HepG2 (cell line): ENCODE measurements at regions not wholly inside any gene's neighbourhood (a gene's known extent, or its start where the extent isn't known, plus 50 kb on each side); places are given as distances from the start of the nearest gene placed in this dataset.

Source experiments
- ATAC-seq: fragments of 200-7000 bp; cut with Tn5 transposase; 3 replicates; pipeline ENCODE4 v1.9.1; 2020; ENCODE audit warnings: mild to moderate bottlenecking, moderate library complexity
- BruUV-seq: library from RNA; stranded (reverse); fragments of 400-500 nt; replicated peaks from 2 replicates; lab custom pipeline; 2021; lab: Mats Ljungman, UMichigan
- CTCF ChIA-PET: fragments of 300-600 bp; formaldehyde crosslinking; extraction: SDS; loops from one replicate; lab custom pipeline; 2021; ENCODE audit warnings: low total read pairs, inconsistent platforms, low intra/inter-chr PET ratio; lab: Yijun Ruan, JAX
- POLR2A ChIA-PET: fragments of 350-600 bp; sonication (Branson Sonifier 250); formaldehyde crosslinking; loops from one replicate; lab custom pipeline; 2020; ENCODE audit warnings: antibody characterized with exemption, inconsistent platforms; lab: Yijun Ruan, JAX
- DNase-seq: peaks from one replicate; pipeline ENCODE4 v3.0.0-alpha.2; 2015; ENCODE audit warnings: low spot score
- FAIRE-seq: peaks from 3 replicates; lab custom pipeline; 2011; peaks lifted over from hg19 to GRCh38; lab: Jason Lieb, UNC
- H2AFZ ChIP-seq: one replicate; pipeline ENCODE4 v1.6.1; 2011; ENCODE audit warnings: low read length, inconsistent platforms
- H3K27ac ChIP-seq: fragments of 300-600 bp; 3 replicates; pipeline ENCODE4 v1.8.0; 2011; ENCODE audit warnings: mixed run types, mild to moderate bottlenecking, mixed read lengths, low read length, inconsistent platforms; ENCODE audit not compliant: insufficient read depth; ENCODE audit errors: extremely low read length
- H3K27me3 ChIP-seq, 2 experiments: fragments of 200-600 bp in 1 of 2; 2 replicates in 1 of 2; 3 replicates in 1 of 2; pipeline versions ENCODE4 v1.6.0 to v1.8.0; 2011; ENCODE audit warnings: low read length in 2 of 2, mild to moderate bottlenecking in 2 of 2, moderate library complexity in 2 of 2, inconsistent platforms in 1 of 2; ENCODE audit not compliant: insufficient read depth in 2 of 2, control insufficient read depth in 1 of 2
- H3K36me3 ChIP-seq, 2 experiments: fragments of 200-600 bp in 1 of 2; replicated peaks in 1 of 2; 2 replicates in 1 of 2; 3 replicates in 1 of 2; pipeline versions ENCODE4 v1.5.1 to v1.8.0; 2011; ENCODE audit warnings: low read length in 2 of 2, inconsistent platforms in 1 of 2; ENCODE audit not compliant: insufficient read depth in 2 of 2, control insufficient read depth in 1 of 2
- H3K4me1 ChIP-seq: 2 replicates; pipeline ENCODE4 v1.5.1; 2012; ENCODE audit warnings: low read length, inconsistent platforms; ENCODE audit not compliant: insufficient read depth
- H3K4me2 ChIP-seq: 2 replicates; pipeline ENCODE4 v1.6.0; 2011; ENCODE audit warnings: low read depth, low read length, inconsistent platforms
- H3K4me3 ChIP-seq, 3 experiments: fragments of 200-600 bp in 1 of 3; sonication (generic), shearing (Covaris generic) in 1 of 3; replicated peaks in 1 of 3; 2 replicates each; pipeline ENCODE4 v1.5.1; 2011 to 2016; ENCODE audit warnings: low read length in 3 of 3, inconsistent platforms in 2 of 3, low read depth in 2 of 3, mild to moderate bottlenecking in 2 of 3, control low read depth in 1 of 3, mixed read lengths in 1 of 3; ENCODE audit not compliant: insufficient read depth in 1 of 3
- H3K79me2 ChIP-seq: one replicate; pipeline ENCODE4 v1.6.1; 2011; ENCODE audit warnings: low read length, inconsistent platforms; ENCODE audit not compliant: insufficient read depth
- H3K9ac ChIP-seq: 2 replicates; pipeline ENCODE4 v1.6.0; 2011; ENCODE audit warnings: mild to moderate bottlenecking, low read depth, low read length, inconsistent platforms; ENCODE audit not compliant: insufficient read depth
- H3K9me3 ChIP-seq: 2 replicates; pipeline ENCODE4 v1.5.1; 2012; ENCODE audit warnings: mild to moderate bottlenecking, low read length
- H4K20me1 ChIP-seq: 2 replicates; pipeline ENCODE4 v1.6.0; 2011; ENCODE audit warnings: inconsistent platforms, mild to moderate bottlenecking, low read length, moderate library complexity; ENCODE audit not compliant: insufficient read depth
- ATF7 ChIP-seq, 2 experiments: fragments of 450-650 bp in 1 of 2; sonication (generic) in 1 of 2; formaldehyde crosslinking in 1 of 2; IDR thresholded peaks; 2 replicates each; pipeline versions ENCODE4 v1.4.0 to v1.6.1; 2016 to 2020; ENCODE audit warnings: antibody characterized with exemption in 1 of 2, mild to moderate bottlenecking in 1 of 2, missing genetic modification reagents in 1 of 2
- CAMTA2 ChIP-seq: sonication (generic); formaldehyde crosslinking; IDR thresholded peaks from 2 replicates; pipeline ENCODE4 v1.4.0; 2020; ENCODE audit warnings: mild to moderate bottlenecking, missing genetic modification reagents, borderline replicate concordance
- MBD4 ChIP-seq: IDR thresholded peaks from 2 replicates; pipeline ENCODE4 v1.6.1; 2012; ENCODE audit warnings: low read length, inconsistent platforms, borderline replicate concordance
- MXD4 ChIP-seq: IDR thresholded peaks from 2 replicates; pipeline ENCODE4 v1.6.1; 2016; ENCODE audit warnings: mild to moderate bottlenecking, missing biosample characterization, missing genetic modification reagents
- MYNN ChIP-seq: sonication (generic); formaldehyde crosslinking; IDR thresholded peaks from 2 replicates; pipeline ENCODE4 v1.4.0; 2020; ENCODE audit warnings: mild to moderate bottlenecking, low read depth, missing genetic modification reagents
- SMAD9 ChIP-seq: sonication (generic); formaldehyde crosslinking; IDR thresholded peaks from 2 replicates; pipeline ENCODE4 v1.5.1; 2020; ENCODE audit warnings: mild to moderate bottlenecking, missing genetic modification reagents
- STAG1 ChIP-seq: sonication (generic); formaldehyde crosslinking; IDR thresholded peaks from 2 replicates; pipeline ENCODE4 v1.4.0; 2020; ENCODE audit warnings: missing genetic modification reagents
- THYN1 ChIP-seq: sonication (generic); formaldehyde crosslinking; IDR thresholded peaks from 2 replicates; pipeline ENCODE4 v1.8.1; 2023; ENCODE audit warnings: low read depth, mild to moderate bottlenecking, moderate library complexity, missing genetic modification reagents, borderline replicate concordance
- ZBTB26 ChIP-seq: IDR thresholded peaks from 2 replicates; pipeline ENCODE4 v1.6.1; 2016; ENCODE audit warnings: missing compliant biosample characterization, missing genetic modification reagents, borderline replicate concordance
- ZKSCAN1 ChIP-seq: fragments of 150-350 bp; IDR thresholded peaks from 2 replicates; pipeline ENCODE4 v1.6.1; 2014; ENCODE audit warnings: low read length
- ZNF235 ChIP-seq: sonication (generic); formaldehyde crosslinking; IDR thresholded peaks from 2 replicates; pipeline ENCODE4 v1.8.1; 2023; ENCODE audit warnings: mild to moderate bottlenecking, missing genetic modification reagents, borderline replicate concordance
- ZNF326 ChIP-seq: sonication (generic); formaldehyde crosslinking; IDR thresholded peaks from 2 replicates; pipeline ENCODE4 v1.4.0; 2020; ENCODE audit warnings: missing genetic modification reagents, borderline replicate concordance
- ZNF451 ChIP-seq: sonication (generic); formaldehyde crosslinking; IDR thresholded peaks from 2 replicates; pipeline ENCODE4 v1.5.0; 2020; ENCODE audit warnings: mild to moderate bottlenecking, missing genetic modification reagents
- ZNF552 ChIP-seq: sonication (generic); formaldehyde crosslinking; IDR thresholded peaks from 2 replicates; pipeline ENCODE4 v1.9.0; 2022; ENCODE audit warnings: missing genetic modification reagents, mild to moderate bottlenecking, borderline replicate concordance
- WGBS: methylation state at CpG from one replicate; pipeline ENCODE4 v1.1.6; 2017; ENCODE audit warnings: low lambda C conversion rate; 5-methylcytosine and 5-hydroxymethylcytosine counted together
- in situ Hi-C: cut with HindIII; loops from 2 replicates; pipeline ENCODE4 v1.10.0; 2017; ENCODE audit warnings: low pct_unique_long_range_greater_than_20kb; ENCODE audit not compliant: extremely low pct_ligation_motif_present
- intact Hi-C: fragments of 100-400 bp; cut with micrococcal nuclease; formaldehyde crosslinking; loops from one replicate; pipeline ENCODE4 v1.10.0; 2022; ENCODE audit not compliant: unreplicated experiment
- TF ChIP-seq, protein P1 (sequence below): sonication (generic); formaldehyde crosslinking; IDR thresholded peaks from 2 replicates; pipeline ENCODE4 v1.9.0; 2021; ENCODE audit warnings: mild to moderate bottlenecking, missing genetic modification reagents
- TF ChIP-seq, protein P2 (sequence below): sonication (generic); formaldehyde crosslinking; IDR thresholded peaks from 2 replicates; pipeline ENCODE4 v1.4.0; 2020; ENCODE audit warnings: missing genetic modification reagents; ENCODE audit errors: not compliant biosample characterization

- no TSS peak for BruUV-seq
- CTCF ChIA-PET: no interaction called here
- in situ Hi-C loops (no loop called here), intact Hi-C loops (no loop called here)
- WGBS: 8% methylated on average over 1 of the region's 1 CpG
- no peak for DNase-seq
- no peak for FAIRE-seq
- POLR2A ChIA-PET: no interaction called here
- no peaks in the 10 kb centered on the region for H3K27me3 ChIP-seq
- H3K9me3 ChIP-seq: no peaks in the 10 kb centered on the region
- no peaks in the 10 kb centered on the region for H3K79me2 ChIP-seq
- no peak for ATAC-seq
- H3K9ac ChIP-seq: no peak overlapping the region
- H3K4me3 ChIP-seq: no peak overlapping the region
- no peak overlapping the region for H2AFZ ChIP-seq
- no peak overlapping the region for H3K27ac ChIP-seq
- H3K4me2 ChIP-seq: no peak overlapping the region
- no peaks in the 10 kb centered on the region for H3K36me3 ChIP-seq
- H3K4me1 ChIP-seq: no peaks in the 10 kb centered on the region
- H4K20me1 ChIP-seq: no peaks in the 10 kb centered on the region
- TF ChIP-seq, protein P1, sequence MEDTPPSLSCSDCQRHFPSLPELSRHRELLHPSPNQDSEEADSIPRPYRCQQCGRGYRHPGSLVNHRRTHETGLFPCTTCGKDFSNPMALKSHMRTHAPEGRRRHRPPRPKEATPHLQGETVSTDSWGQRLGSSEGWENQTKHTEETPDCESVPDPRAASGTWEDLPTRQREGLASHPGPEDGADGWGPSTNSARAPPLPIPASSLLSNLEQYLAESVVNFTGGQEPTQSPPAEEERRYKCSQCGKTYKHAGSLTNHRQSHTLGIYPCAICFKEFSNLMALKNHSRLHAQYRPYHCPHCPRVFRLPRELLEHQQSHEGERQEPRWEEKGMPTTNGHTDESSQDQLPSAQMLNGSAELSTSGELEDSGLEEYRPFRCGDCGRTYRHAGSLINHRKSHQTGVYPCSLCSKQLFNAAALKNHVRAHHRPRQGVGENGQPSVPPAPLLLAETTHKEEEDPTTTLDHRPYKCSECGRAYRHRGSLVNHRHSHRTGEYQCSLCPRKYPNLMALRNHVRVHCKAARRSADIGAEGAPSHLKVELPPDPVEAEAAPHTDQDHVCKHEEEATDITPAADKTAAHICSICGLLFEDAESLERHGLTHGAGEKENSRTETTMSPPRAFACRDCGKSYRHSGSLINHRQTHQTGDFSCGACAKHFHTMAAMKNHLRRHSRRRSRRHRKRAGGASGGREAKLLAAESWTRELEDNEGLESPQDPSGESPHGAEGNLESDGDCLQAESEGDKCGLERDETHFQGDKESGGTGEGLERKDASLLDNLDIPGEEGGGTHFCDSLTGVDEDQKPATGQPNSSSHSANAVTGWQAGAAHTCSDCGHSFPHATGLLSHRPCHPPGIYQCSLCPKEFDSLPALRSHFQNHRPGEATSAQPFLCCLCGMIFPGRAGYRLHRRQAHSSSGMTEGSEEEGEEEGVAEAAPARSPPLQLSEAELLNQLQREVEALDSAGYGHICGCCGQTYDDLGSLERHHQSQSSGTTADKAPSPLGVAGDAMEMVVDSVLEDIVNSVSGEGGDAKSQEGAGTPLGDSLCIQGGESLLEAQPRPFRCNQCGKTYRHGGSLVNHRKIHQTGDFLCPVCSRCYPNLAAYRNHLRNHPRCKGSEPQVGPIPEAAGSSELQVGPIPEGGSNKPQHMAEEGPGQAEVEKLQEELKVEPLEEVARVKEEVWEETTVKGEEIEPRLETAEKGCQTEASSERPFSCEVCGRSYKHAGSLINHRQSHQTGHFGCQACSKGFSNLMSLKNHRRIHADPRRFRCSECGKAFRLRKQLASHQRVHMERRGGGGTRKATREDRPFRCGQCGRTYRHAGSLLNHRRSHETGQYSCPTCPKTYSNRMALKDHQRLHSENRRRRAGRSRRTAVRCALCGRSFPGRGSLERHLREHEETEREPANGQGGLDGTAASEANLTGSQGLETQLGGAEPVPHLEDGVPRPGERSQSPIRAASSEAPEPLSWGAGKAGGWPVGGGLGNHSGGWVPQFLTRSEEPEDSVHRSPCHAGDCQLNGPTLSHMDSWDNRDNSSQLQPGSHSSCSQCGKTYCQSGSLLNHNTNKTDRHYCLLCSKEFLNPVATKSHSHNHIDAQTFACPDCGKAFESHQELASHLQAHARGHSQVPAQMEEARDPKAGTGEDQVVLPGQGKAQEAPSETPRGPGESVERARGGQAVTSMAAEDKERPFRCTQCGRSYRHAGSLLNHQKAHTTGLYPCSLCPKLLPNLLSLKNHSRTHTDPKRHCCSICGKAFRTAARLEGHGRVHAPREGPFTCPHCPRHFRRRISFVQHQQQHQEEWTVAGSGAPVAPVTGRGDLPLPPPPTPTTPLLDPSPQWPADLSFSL: no peak
- TF ChIP-seq STAG1 (CRISPR knock-in tag) (no peak), ATF7 (IDR thresholded peaks at IDR 0.05) (no peak), ATF7 (CRISPR knock-in tag; IDR thresholded peaks at IDR 0.05) (no peak), ZNF326 (no peak), CAMTA2 (CRISPR knock-in tag) (no peak), THYN1 (CRISPR knock-in tag) (no peak), MXD4 (CRISPR knock-in tag) (no peak), ZNF235 (CRISPR knock-in tag) (no peak), MBD4 (no peak), ZKSCAN1 (no peak), ZNF552 (CRISPR knock-in tag) (no peak), MYNN (CRISPR knock-in tag) (no peak), ZBTB26 (CRISPR knock-in tag) (no peak), SMAD9 (CRISPR knock-in tag) (no peak), ZNF451 (CRISPR knock-in tag) (no peak)
- TF ChIP-seq, protein P2, sequence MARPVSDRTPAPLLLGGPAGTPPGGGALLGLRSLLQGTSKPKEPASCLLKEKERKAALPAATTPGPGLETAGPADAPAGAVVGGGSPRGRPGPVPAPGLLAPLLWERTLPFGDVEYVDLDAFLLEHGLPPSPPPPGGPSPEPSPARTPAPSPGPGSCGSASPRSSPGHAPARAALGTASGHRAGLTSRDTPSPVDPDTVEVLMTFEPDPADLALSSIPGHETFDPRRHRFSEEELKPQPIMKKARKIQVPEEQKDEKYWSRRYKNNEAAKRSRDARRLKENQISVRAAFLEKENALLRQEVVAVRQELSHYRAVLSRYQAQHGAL (CRISPR knock-in tag): no peak
These were observed 443.0 kb downstream of the PCDH10 start for GRCh38 chr4:133592106-133592505.
